ENCODE measurements at regions not wholly inside any gene's neighbourhood (a gene's known extent, or its start where the extent isn't known, plus 50 kb on each side); places are given as distances from the start of the nearest gene placed in this dataset.

DNA sequence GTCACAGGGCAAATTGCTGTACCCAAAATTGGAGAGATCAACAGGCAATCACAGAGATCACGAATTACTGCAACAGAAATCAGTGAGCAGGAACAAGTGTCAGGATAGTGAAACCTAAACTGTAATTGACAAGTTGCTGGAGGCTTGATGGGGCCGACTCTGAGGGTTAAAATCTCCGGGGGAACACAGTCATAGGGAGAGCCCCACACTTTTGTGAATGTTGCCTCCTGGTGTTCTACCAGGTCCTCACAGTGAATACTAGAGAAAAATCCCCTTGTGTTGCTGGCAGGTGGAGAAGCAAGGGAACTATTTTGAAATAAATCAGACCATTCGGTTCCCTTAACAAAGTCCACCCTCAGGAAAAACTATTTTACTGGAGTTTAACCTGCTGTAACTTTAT, 697.5 kb upstream of the CBLB start:
- TF ChIP-seq, protein P1, sequence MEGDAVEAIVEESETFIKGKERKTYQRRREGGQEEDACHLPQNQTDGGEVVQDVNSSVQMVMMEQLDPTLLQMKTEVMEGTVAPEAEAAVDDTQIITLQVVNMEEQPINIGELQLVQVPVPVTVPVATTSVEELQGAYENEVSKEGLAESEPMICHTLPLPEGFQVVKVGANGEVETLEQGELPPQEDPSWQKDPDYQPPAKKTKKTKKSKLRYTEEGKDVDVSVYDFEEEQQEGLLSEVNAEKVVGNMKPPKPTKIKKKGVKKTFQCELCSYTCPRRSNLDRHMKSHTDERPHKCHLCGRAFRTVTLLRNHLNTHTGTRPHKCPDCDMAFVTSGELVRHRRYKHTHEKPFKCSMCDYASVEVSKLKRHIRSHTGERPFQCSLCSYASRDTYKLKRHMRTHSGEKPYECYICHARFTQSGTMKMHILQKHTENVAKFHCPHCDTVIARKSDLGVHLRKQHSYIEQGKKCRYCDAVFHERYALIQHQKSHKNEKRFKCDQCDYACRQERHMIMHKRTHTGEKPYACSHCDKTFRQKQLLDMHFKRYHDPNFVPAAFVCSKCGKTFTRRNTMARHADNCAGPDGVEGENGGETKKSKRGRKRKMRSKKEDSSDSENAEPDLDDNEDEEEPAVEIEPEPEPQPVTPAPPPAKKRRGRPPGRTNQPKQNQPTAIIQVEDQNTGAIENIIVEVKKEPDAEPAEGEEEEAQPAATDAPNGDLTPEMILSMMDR (IDR thresholded peaks at IDR 0.05): no peak
- no peak for TF ChIP-seq POLR2A (IDR thresholded peaks at IDR 0.05)
- no peak for TF ChIP-seq EP300 (IDR thresholded peaks at IDR 0.05)
